ENCODE measurements at regions not wholly inside any gene's neighbourhood (a gene's known extent, or its start where the extent isn't known, plus 50 kb on each side); places are given as distances from the start of the nearest gene placed in this dataset.

- H3K4me1 ChIP-seq: peaks cover 0 to 12% (median 0%) of the 10 kb centered on the region in 3 donors
- TF ChIP-seq POLR2AphosphoS5 (IDR thresholded peaks at IDR 0.05) (no peak), EP300 (IDR thresholded peaks at IDR 0.05) (no peak), POLR2A (IDR thresholded peaks at IDR 0.05) (no peak), CTCF (IDR thresholded peaks at IDR 0.05) (no peak)
- ATAC-seq: no peak
- no peaks in the 10 kb centered on the region for H3K27me3 ChIP-seq
- WGBS, 2 donors (ENCODE audit: low coverage in 1 of 2): 50 to 78% methylated on average over 2 to 3 of the region's 4 CpGs
- no peak overlapping the region for H3K4me3 ChIP-seq
- H3K9me3 ChIP-seq: no peaks in the 10 kb centered on the region
- H3K36me3 ChIP-seq: no peaks in the 10 kb centered on the region
- no peak overlapping the region for H3K27ac ChIP-seq
Measured at GRCh38 chr2:19116918-19117317, 241.5 kb downstream of the OSR1 start.

- Histone ChIP-seq H3K27me3 (no peaks in the 10 kb centered on the region), H3K9me3 (no peaks in the 10 kb centered on the region), H3K36me3 (no peaks in the 10 kb centered on the region), H3K27ac (no peak overlapping the region), H3K4me1 (peaks cover 0 to 12% (median 0%) of the 10 kb centered on the region in 3 donors), H3K4me3 (no peak overlapping the region)
- no peak for ATAC-seq
- no peak for TF ChIP-seq POLR2A (IDR thresholded peaks at IDR 0.05)
- TF ChIP-seq EP300 (IDR thresholded peaks at IDR 0.05): no peak
Measured at GRCh38 chr2:19114754-19115231, 243.6 kb downstream of the OSR1 start.

- H3K9me3 ChIP-seq: no peaks in the 10 kb centered on the region
- TF ChIP-seq POLR2AphosphoS5 (IDR thresholded peaks at IDR 0.05) (no peak), EP300 (IDR thresholded peaks at IDR 0.05) (no peak), CTCF (IDR thresholded peaks at IDR 0.05) (no peak), POLR2A (IDR thresholded peaks at IDR 0.05) (no peak)
- 30 to 36% methylated on average over 1 of the region's 1 CpG for WGBS, 2 donors (ENCODE audit: low coverage in 1 of 2)
- peaks cover 0 to 12% (median 0%) of the 10 kb centered on the region in 3 donors for H3K4me1 ChIP-seq
- H3K36me3 ChIP-seq: no peaks in the 10 kb centered on the region
- no peak overlapping the region for H3K4me3 ChIP-seq
- H3K27me3 ChIP-seq: no peaks in the 10 kb centered on the region
- H3K27ac ChIP-seq: no peak overlapping the region
- ATAC-seq: no peak
Measured at GRCh38 chr2:19114126-19114525, 244.3 kb downstream of the OSR1 start.

GRCh38 chr2:19111354-19111753 is 247.1 kb downstream of the OSR1 start:
- Histone ChIP-seq H3K9me3 (no peaks in the 10 kb centered on the region), H3K36me3 (no peaks in the 10 kb centered on the region), H3K27me3 (no peaks in the 10 kb centered on the region), H3K4me1 (peaks cover 0 to 12% (median 0%) of the 10 kb centered on the region in 3 donors), H3K27ac (no peak overlapping the region), H3K4me3 (no peak overlapping the region)
- TF ChIP-seq CTCF (IDR thresholded peaks at IDR 0.05) (no peak), POLR2A (IDR thresholded peaks at IDR 0.05) (no peak), EP300 (IDR thresholded peaks at IDR 0.05) (no peak), POLR2AphosphoS5 (IDR thresholded peaks at IDR 0.05) (no peak)
- WGBS, 2 donors (ENCODE audit: low coverage in 1 of 2): 17 to 94% methylated on average over 1 to 3 of the region's 3 CpGs
- ATAC-seq: no peak

GRCh38 chr2:19109518-19109917 is 248.9 kb downstream of the OSR1 start:
- no peak overlapping the region for H3K27ac ChIP-seq
- H3K27me3 ChIP-seq: no peaks in the 10 kb centered on the region
- 71% methylated on average over 4 of the region's 5 CpGs; no CpG with 5 or more reads in 1 of the 2 donors for WGBS, 2 donors (ENCODE audit: low coverage in 1 of 2)

More at GRCh38 chr2:19109518-19109917, 248.9 kb downstream of the OSR1 start:
- TF ChIP-seq POLR2AphosphoS5 (IDR thresholded peaks at IDR 0.05) (no peak), POLR2A (IDR thresholded peaks at IDR 0.05) (no peak), CTCF (IDR thresholded peaks at IDR 0.05) (no peak), EP300 (IDR thresholded peaks at IDR 0.05) (no peak)
- Histone ChIP-seq H3K9me3 (no peaks in the 10 kb centered on the region), H3K4me3 (no peak overlapping the region), H3K4me1 (peaks cover 0 to 7% (median 0%) of the 10 kb centered on the region in 3 donors), H3K36me3 (no peaks in the 10 kb centered on the region)
- no peak for ATAC-seq

All from gastroesophageal sphincter (tissue), 4 donors.